ENCODE measurements at regions not wholly inside any gene's neighbourhood (a gene's known extent, or its start where the extent isn't known, plus 50 kb on each side); places are given as distances from the start of the nearest gene placed in this dataset.

- no peak overlapping the region for H3K4me3 ChIP-seq
- TF ChIP-seq, protein P1, sequence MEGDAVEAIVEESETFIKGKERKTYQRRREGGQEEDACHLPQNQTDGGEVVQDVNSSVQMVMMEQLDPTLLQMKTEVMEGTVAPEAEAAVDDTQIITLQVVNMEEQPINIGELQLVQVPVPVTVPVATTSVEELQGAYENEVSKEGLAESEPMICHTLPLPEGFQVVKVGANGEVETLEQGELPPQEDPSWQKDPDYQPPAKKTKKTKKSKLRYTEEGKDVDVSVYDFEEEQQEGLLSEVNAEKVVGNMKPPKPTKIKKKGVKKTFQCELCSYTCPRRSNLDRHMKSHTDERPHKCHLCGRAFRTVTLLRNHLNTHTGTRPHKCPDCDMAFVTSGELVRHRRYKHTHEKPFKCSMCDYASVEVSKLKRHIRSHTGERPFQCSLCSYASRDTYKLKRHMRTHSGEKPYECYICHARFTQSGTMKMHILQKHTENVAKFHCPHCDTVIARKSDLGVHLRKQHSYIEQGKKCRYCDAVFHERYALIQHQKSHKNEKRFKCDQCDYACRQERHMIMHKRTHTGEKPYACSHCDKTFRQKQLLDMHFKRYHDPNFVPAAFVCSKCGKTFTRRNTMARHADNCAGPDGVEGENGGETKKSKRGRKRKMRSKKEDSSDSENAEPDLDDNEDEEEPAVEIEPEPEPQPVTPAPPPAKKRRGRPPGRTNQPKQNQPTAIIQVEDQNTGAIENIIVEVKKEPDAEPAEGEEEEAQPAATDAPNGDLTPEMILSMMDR (IDR thresholded peaks at IDR 0.05) = no peak
- no peaks in the 10 kb centered on the region for H3K9me3 ChIP-seq
These were observed 656.8 kb downstream of the VRK1 start for GRCh38 chr14:97453991-97454390.

GRCh38 chr14:97456462-97456861 lies 659.3 kb downstream of the VRK1 start:
- Histone ChIP-seq H3K4me1 (no peaks in the 10 kb centered on the region), H3K9me3 (no peaks in the 10 kb centered on the region), H3K27me3 (no peaks in the 10 kb centered on the region), H3K4me3 (no peak overlapping the region), H3K9ac (ENCODE audit: low read depth in 2 of 2, low read length in 2 of 2) (no peak overlapping the region), H3K27ac (peak overlapping the region; percentile 28), H3K36me3 (no peaks in the 10 kb centered on the region)
- no peak for DNase-seq
- intact Hi-C loops (cut with DNase I) = no loop called here
- TF ChIP-seq, protein P1 (IDR thresholded peaks at IDR 0.05) = no peak

More at GRCh38 chr14:97453991-97454390, 656.8 kb downstream of the VRK1 start:
- intact Hi-C loops (cut with DNase I) = no loop called here
- no peaks in the 10 kb centered on the region for H3K27me3 ChIP-seq
- no peak overlapping the region for H3K9ac ChIP-seq (ENCODE audit: low read depth in 2 of 2, low read length in 2 of 2)
- H3K4me1 ChIP-seq = no peaks in the 10 kb centered on the region
- H3K36me3 ChIP-seq = no peaks in the 10 kb centered on the region
- no peak for DNase-seq
- H3K27ac ChIP-seq = no peak overlapping the region

DNA sequence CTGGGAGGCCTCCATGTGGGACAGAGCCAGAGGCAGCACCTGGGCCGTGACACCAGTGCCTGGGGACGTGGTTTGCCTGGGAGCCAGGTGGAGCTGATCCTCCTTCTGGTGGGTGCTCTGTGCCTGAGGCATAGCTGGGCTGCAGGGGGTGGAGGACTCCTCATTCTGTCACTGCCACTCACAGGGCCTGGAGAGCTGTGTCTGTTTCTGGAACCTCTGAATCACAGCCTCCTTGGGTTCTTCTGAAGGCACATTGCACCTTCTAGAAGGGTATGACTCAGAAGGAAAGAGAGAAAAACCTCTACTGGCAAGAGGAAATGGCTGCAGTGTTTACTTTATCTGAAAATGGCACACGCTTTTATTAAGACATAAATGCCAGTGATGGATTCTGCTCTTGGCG lies 659.8 kb downstream of the VRK1 start:
- no peak overlapping the region for H3K9ac ChIP-seq (ENCODE audit: low read depth in 2 of 2, low read length in 2 of 2)
- no peak overlapping the region for H3K4me3 ChIP-seq
- no peaks in the 10 kb centered on the region for H3K36me3 ChIP-seq
- peak overlapping the region; percentile 28 for H3K27ac ChIP-seq
- TF ChIP-seq, protein P1 (IDR thresholded peaks at IDR 0.05) = no peak
- H3K27me3 ChIP-seq = no peaks in the 10 kb centered on the region
- H3K4me1 ChIP-seq = no peaks in the 10 kb centered on the region
- no peaks in the 10 kb centered on the region for H3K9me3 ChIP-seq
- intact Hi-C loops (cut with DNase I) = no loop called here
- DNase-seq = no peak

- no peak for DNase-seq
- H3K36me3 ChIP-seq = no peaks in the 10 kb centered on the region
- H3K4me3 ChIP-seq = no peak overlapping the region
- no peak overlapping the region for H3K9ac ChIP-seq (ENCODE audit: low read depth in 2 of 2, low read length in 2 of 2)
- intact Hi-C loops (cut with DNase I) = no loop called here
- no peaks in the 10 kb centered on the region for H3K27me3 ChIP-seq
- no peaks in the 10 kb centered on the region for H3K4me1 ChIP-seq
- H3K27ac ChIP-seq = no peak overlapping the region
- TF ChIP-seq, protein P1 (IDR thresholded peaks at IDR 0.05) = no peak
- no peaks in the 10 kb centered on the region for H3K9me3 ChIP-seq
These were observed 660.4 kb downstream of the VRK1 start for GRCh38 chr14:97457575-97458085.

DNA sequence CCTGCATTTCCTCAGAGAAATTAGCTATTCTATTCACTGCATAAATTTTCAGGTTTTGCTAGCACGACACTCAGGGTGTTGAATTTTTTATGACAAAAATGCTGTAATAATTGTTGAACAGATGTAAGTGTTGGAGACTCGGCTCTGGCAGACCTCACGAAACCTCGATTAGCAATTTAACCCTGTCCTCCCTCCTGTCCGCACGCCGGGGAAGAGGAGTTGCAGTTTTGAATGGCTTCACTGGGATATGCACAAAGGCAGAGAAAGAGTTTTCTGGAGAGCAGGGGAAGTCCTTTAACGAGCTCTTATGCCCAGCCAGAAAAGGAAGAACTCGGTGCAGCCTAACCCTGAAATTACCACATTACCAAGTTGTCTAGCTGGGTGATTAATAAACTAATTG lies 661.1 kb downstream of the VRK1 start:
- Histone ChIP-seq H3K4me3 (no peak overlapping the region), H3K27me3 (no peaks in the 10 kb centered on the region), H3K4me1 (no peaks in the 10 kb centered on the region), H3K9me3 (no peaks in the 10 kb centered on the region), H3K9ac (ENCODE audit: low read depth in 2 of 2, low read length in 2 of 2) (no peak overlapping the region), H3K27ac (no peak overlapping the region), H3K36me3 (no peaks in the 10 kb centered on the region)
- intact Hi-C loops (cut with DNase I) = no loop called here
- no peak for DNase-seq
- TF ChIP-seq, protein P1 (IDR thresholded peaks at IDR 0.05) = no peak

All from colonic mucosa (tissue), 4 donors.